Panc1 (cell line): ENCODE measurements at regions not wholly inside any gene's neighbourhood (a gene's known extent, or its start where the extent isn't known, plus 50 kb on each side); places are given as distances from the start of the nearest gene placed in this dataset.

Experiments
- ATAC-seq: fragments of 200-7000 bp; cut with Tn5 transposase; 2 replicates; pipeline ENCODE4 v1.9.1; 2020; ENCODE audit warnings: mild to moderate bottlenecking, moderate library complexity
- BruUV-seq: library from RNA; stranded (reverse); fragments of 400-500 nt; replicated peaks from 2 replicates; lab custom pipeline; 2021; lab: Mats Ljungman, UMichigan
- CTCF ChIA-PET: fragments of 300-600 bp; sonication (Branson Sonifier 250); formaldehyde crosslinking; loops from one replicate; lab custom pipeline; 2022; ENCODE audit warnings: antibody characterized with exemption; lab: Charles Lee
- POLR2A ChIA-PET: fragments of 300-600 bp; sonication (Branson Sonifier 250); formaldehyde crosslinking; loops from one replicate; lab custom pipeline; 2022; ENCODE audit warnings: antibody characterized with exemption; lab: Charles Lee
- DNase-seq: peaks from one replicate; pipeline ENCODE4 v3.0.0-alpha.2; 2010; ENCODE audit warnings: low read depth, low spot score
- H3K27ac ChIP-seq: 2 replicates; pipeline ENCODE4 v1.5.1; 2011; ENCODE audit warnings: mild to moderate bottlenecking, low read length, inconsistent platforms
- H3K27me3 ChIP-seq: fragments of 200-500 bp; sonication (Bioruptor generic); 2 replicates; pipeline ENCODE4 v1.6.0; 2014; ENCODE audit warnings: low read length, inconsistent platforms; ENCODE audit not compliant: control insufficient read depth, insufficient read depth
- H3K36me3 ChIP-seq: fragments of 200-500 bp; sonication (Bioruptor generic); 2 replicates; pipeline ENCODE4 v1.5.1; 2014; ENCODE audit warnings: inconsistent platforms, mild to moderate bottlenecking, low read length, moderate library complexity; ENCODE audit not compliant: control insufficient read depth, insufficient read depth
- H3K4me1 ChIP-seq: 2 replicates; pipeline ENCODE4 v1.5.1; 2011; ENCODE audit warnings: inconsistent platforms, mild to moderate bottlenecking, low read length, moderate library complexity; ENCODE audit not compliant: control insufficient read depth, insufficient read depth
- H3K4me3 ChIP-seq, 2 experiments: 2 replicates each; pipeline ENCODE4 v1.5.1; 2011 to 2012; ENCODE audit warnings: low read depth in 2 of 2, low read length in 2 of 2, mild to moderate bottlenecking in 2 of 2, inconsistent platforms in 1 of 2, moderate library complexity in 1 of 2
- H3K9me3 ChIP-seq: fragments of 200-500 bp; sonication (Bioruptor generic); 2 replicates; pipeline ENCODE4 v1.5.1; 2014; ENCODE audit warnings: low read depth, mild to moderate bottlenecking, inconsistent platforms, low read length, moderate library complexity; ENCODE audit not compliant: control insufficient read depth, insufficient read depth
- POLR2AphosphoS5 ChIP-seq: IDR thresholded peaks from 2 replicates; pipeline ENCODE4 v1.6.1; 2012; ENCODE audit warnings: mild to moderate bottlenecking, low read depth, low read length, moderate library complexity
- SIN3A ChIP-seq: IDR thresholded peaks from 2 replicates; pipeline ENCODE4 v1.6.1; 2012; ENCODE audit warnings: low read depth, mild to moderate bottlenecking, low read length, moderate library complexity, borderline replicate concordance; ENCODE audit not compliant: insufficient read depth
- TCF7L2 ChIP-seq: IDR thresholded peaks from 2 replicates; pipeline ENCODE4 v1.6.1; 2011; ENCODE audit warnings: mild to moderate bottlenecking, low read depth, low read length, inconsistent platforms
- in situ Hi-C: cut with HindIII; loops from 2 replicates; pipeline ENCODE4 v1.10.0; 2016; ENCODE audit warnings: low sequenced_read_pairs, low pct_unique_long_range_greater_than_20kb
- intact Hi-C: fragments of 100-400 bp; cut with micrococcal nuclease; formaldehyde crosslinking; loops from one replicate; pipeline ENCODE4 v1.10.0; 2022; ENCODE audit not compliant: unreplicated experiment
- TF ChIP-seq, protein P1 (sequence below): fragments of 450-650 bp; IDR thresholded peaks from 2 replicates; pipeline ENCODE4 v1.5.1; 2017; ENCODE audit warnings: mild to moderate bottlenecking
- TF ChIP-seq, protein P2 (sequence below), 2 experiments: IDR thresholded peaks; 2 replicates each; pipeline ENCODE4 v1.6.1; 2011 to 2012; ENCODE audit warnings: low read depth in 2 of 2, control low read depth in 1 of 2, low read length in 1 of 2, mild to moderate bottlenecking in 1 of 2, moderate library complexity in 1 of 2; ENCODE audit not compliant: insufficient read depth in 1 of 2

DNA sequence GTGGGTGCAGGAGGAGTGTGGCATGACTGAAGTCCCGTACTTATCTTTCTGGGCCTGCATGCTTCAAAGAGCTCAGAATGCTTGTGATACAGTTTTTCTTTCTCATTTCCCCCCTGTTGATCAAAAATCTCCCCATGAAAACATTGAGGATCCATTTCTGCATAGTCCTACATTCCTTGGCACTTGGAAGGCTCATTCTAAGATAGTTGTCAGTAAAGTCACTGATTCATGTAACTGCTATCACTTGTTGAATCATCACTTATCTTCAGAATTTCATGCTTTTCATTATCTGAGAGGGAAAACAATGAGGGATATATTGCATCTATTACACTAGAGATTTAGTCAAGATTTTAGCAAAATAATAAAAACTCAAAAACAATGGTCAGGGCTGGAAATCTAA lies 1953.1 kb upstream of the CDH6 start:
- in situ Hi-C loops: no loop called here
- no TSS peak for BruUV-seq
- Histone ChIP-seq H3K4me3 (no peak overlapping the region), H3K36me3 (no peaks in the 10 kb centered on the region), H3K4me1 (no peaks in the 10 kb centered on the region), H3K27me3 (no peaks in the 10 kb centered on the region), H3K9me3 (no peaks in the 10 kb centered on the region), H3K27ac (no peak overlapping the region)
- no peak for DNase-seq
- ChIA-PET CTCF (no interaction called here), POLR2A (no interaction called here)
- intact Hi-C loops: no loop called here
- no peak for ATAC-seq
- TF ChIP-seq POLR2AphosphoS5 (no peak), TCF7L2 (no peak), SIN3A (no peak)
- TF ChIP-seq, protein P1, sequence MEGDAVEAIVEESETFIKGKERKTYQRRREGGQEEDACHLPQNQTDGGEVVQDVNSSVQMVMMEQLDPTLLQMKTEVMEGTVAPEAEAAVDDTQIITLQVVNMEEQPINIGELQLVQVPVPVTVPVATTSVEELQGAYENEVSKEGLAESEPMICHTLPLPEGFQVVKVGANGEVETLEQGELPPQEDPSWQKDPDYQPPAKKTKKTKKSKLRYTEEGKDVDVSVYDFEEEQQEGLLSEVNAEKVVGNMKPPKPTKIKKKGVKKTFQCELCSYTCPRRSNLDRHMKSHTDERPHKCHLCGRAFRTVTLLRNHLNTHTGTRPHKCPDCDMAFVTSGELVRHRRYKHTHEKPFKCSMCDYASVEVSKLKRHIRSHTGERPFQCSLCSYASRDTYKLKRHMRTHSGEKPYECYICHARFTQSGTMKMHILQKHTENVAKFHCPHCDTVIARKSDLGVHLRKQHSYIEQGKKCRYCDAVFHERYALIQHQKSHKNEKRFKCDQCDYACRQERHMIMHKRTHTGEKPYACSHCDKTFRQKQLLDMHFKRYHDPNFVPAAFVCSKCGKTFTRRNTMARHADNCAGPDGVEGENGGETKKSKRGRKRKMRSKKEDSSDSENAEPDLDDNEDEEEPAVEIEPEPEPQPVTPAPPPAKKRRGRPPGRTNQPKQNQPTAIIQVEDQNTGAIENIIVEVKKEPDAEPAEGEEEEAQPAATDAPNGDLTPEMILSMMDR: no peak
- TF ChIP-seq, protein P2, sequence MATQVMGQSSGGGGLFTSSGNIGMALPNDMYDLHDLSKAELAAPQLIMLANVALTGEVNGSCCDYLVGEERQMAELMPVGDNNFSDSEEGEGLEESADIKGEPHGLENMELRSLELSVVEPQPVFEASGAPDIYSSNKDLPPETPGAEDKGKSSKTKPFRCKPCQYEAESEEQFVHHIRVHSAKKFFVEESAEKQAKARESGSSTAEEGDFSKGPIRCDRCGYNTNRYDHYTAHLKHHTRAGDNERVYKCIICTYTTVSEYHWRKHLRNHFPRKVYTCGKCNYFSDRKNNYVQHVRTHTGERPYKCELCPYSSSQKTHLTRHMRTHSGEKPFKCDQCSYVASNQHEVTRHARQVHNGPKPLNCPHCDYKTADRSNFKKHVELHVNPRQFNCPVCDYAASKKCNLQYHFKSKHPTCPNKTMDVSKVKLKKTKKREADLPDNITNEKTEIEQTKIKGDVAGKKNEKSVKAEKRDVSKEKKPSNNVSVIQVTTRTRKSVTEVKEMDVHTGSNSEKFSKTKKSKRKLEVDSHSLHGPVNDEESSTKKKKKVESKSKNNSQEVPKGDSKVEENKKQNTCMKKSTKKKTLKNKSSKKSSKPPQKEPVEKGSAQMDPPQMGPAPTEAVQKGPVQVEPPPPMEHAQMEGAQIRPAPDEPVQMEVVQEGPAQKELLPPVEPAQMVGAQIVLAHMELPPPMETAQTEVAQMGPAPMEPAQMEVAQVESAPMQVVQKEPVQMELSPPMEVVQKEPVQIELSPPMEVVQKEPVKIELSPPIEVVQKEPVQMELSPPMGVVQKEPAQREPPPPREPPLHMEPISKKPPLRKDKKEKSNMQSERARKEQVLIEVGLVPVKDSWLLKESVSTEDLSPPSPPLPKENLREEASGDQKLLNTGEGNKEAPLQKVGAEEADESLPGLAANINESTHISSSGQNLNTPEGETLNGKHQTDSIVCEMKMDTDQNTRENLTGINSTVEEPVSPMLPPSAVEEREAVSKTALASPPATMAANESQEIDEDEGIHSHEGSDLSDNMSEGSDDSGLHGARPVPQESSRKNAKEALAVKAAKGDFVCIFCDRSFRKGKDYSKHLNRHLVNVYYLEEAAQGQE (IDR thresholded peaks at IDR 0.05; ENCODE audit: insufficient read depth in 1 of 2, low read depth in 2 of 2, low read length in 1 of 2): no peak

DNA sequence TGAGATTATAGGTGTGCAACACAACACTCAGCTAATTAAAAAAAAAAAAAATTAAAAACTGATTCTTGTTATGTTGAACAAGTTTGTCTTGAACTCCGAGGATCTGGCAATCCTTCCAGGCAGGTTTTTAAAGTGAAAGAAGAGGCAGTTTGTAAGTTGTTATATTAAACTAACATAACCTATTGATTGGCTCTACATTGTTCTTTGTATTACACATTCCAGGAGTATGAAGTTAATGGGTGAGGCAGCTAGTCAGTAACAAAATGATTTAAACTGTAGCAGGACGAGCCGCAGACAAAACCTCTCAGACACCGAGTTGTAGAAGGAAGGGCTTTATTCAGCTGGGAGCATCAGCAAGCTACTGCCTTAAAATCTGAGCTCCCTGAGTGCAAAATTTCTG lies 1953.9 kb upstream of the CDH6 start:
- no peak overlapping the region for H3K4me3 ChIP-seq
- POLR2A ChIA-PET: no interaction called here
- DNase-seq: no peak
- CTCF ChIA-PET: no interaction called here
- in situ Hi-C loops: no loop called here
- intact Hi-C loops: no loop called here
- TF ChIP-seq SIN3A (no peak), POLR2AphosphoS5 (no peak), TCF7L2 (no peak)
- TF ChIP-seq, protein P1: no peak
- TF ChIP-seq, protein P2 (IDR thresholded peaks at IDR 0.05; ENCODE audit: insufficient read depth in 1 of 2, low read depth in 2 of 2, low read length in 1 of 2): no peak
- BruUV-seq: no TSS peak
- no peaks in the 10 kb centered on the region for H3K36me3 ChIP-seq
- no peaks in the 10 kb centered on the region for H3K9me3 ChIP-seq
- ATAC-seq: no peak
- H3K27ac ChIP-seq: no peak overlapping the region
- no peaks in the 10 kb centered on the region for H3K27me3 ChIP-seq
- H3K4me1 ChIP-seq: no peaks in the 10 kb centered on the region
